Psoas muscle (tissue), 7 donors: ENCODE measurements at regions not wholly inside any gene's neighbourhood (a gene's known extent, or its start where the extent isn't known, plus 50 kb on each side); places are given as distances from the start of the nearest gene placed in this dataset.
"Not testable (repeated sequence)": the region's sequence is repeated elsewhere in the genome, so short reads cannot be mapped to it uniquely, and the experiment has no call there.

Experiments used
- ATAC-seq, 4 donors: fragments of 200-7000 bp; cut with Tn5 transposase; one replicate each; pipeline ENCODE4 v1.9.1; 2020; ENCODE audit warnings: moderate library complexity in 3 of 4, mild to moderate bottlenecking in 2 of 4
- DNase-seq, 2 donors: peaks; one replicate each; pipeline ENCODE4 v3.0.0-alpha.2; 2020
- H3K27ac ChIP-seq: fragments of 200-600 bp; one replicate; pipeline ENCODE4 v1.8.0; 2022
- H3K27me3 ChIP-seq, 3 donors: fragments of 200-600 bp in 1 of 3; one replicate each; pipeline versions ENCODE4 v1.6.1 to v1.8.0; 2013 to 2022; ENCODE audit warnings: low read length in 2 of 3, mild to moderate bottlenecking in 2 of 3, moderate library complexity in 1 of 3; ENCODE audit not compliant: insufficient read depth in 3 of 3
- H3K36me3 ChIP-seq, 2 donors: fragments of 200-600 bp in 1 of 2; one replicate each; pipeline versions ENCODE4 v1.6.1 to v1.8.0; 2013 to 2022; ENCODE audit warnings: low read depth in 1 of 2, mild to moderate bottlenecking in 1 of 2, moderate library complexity in 1 of 2; ENCODE audit not compliant: insufficient read depth in 1 of 2
- H3K4me1 ChIP-seq: fragments of 200-600 bp; one replicate; pipeline ENCODE4 v1.8.0; 2022
- H3K4me3 ChIP-seq: fragments of 200-600 bp; one replicate; pipeline ENCODE4 v1.8.0; 2022; ENCODE audit warnings: mild to moderate bottlenecking
- H3K9me3 ChIP-seq: fragments of 200-600 bp; one replicate; pipeline ENCODE4 v1.8.0; 2022
- CTCF ChIP-seq: fragments of 200-600 bp; IDR thresholded peaks from one replicate; pipeline ENCODE4 v1.8.0; 2022; ENCODE audit warnings: antibody characterized with exemption
- WGBS, 3 donors: extraction: QIAGEN DNeasy Blood & Tissue Kit; methylation state at CpG; one replicate each; pipeline versions ENCODE4 v1.1.6 to v1.1.7; 2013; 5-methylcytosine and 5-hydroxymethylcytosine counted together
- intact Hi-C, 2 donors: fragments of 100-400 bp; cut with DNase I; formaldehyde crosslinking; loops; one replicate each; pipeline versions ENCODE4 v1.11.0 to v1.14.2; 2022
- donor health status: healthy with polysubstance abuse.
- donor health status: DM: no; HTN: no; CAD: no; lungs with moderate emphysema.
- donor health status: Bipolar disorder and iron deficiency.
- donor health status: healthy.
- donor health status: DM: yes; HTN: yes; CAD: no.
- donor health status: DM: no; HTN: no; CAD: no.
- donor health status: DM: yes; HTN: yes; CAD: no.

DNA sequence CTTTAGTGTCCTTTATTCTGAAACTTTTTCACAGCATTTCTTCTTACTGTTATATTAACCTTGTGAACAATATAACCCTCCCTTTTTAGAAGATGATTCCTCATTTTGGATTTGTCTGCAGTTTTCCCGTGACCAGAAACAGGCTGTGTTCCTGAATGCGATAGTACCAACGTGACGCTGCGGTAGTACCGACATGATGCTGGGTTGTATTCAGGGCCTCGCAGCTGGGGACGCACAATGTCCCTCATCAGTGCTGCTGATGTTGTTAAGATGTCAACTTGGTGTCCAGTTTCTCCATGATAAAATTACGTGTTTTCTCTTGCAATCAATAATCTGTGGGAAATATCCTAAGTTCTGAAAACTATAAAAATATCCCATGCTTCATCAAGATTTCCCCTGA lies 761.4 kb upstream of the TPTE start:
- intact Hi-C loops: no loop called here
- Histone ChIP-seq H3K4me3 (no peak overlapping the region), H3K27me3 (no peaks in the 10 kb centered on the region), H3K9me3 (peaks cover 3% of the 10 kb centered on the region), H3K27ac (no peak overlapping the region), H3K4me1 (no peaks in the 10 kb centered on the region), H3K36me3 (no peaks in the 10 kb centered on the region)
- no peak for DNase-seq
- no peak for TF ChIP-seq CTCF
- WGBS, 3 donors: 69 to 80% (median 75%) methylated on average over 9 of the region's 9 CpGs
- ATAC-seq: no peak

- Histone ChIP-seq H3K9me3 (peaks cover 3% of the 10 kb centered on the region), H3K27me3 (no peaks in the 10 kb centered on the region), H3K36me3 (no peaks in the 10 kb centered on the region), H3K4me1 (no peaks in the 10 kb centered on the region), H3K4me3 (no peak overlapping the region), H3K27ac (no peak overlapping the region)
- DNase-seq (no peak), ATAC-seq (no peak)
- intact Hi-C loops: no loop called here
- 46 to 52% (median 47%) methylated on average over 5 of the region's 5 CpGs for whole genome bisulfite sequencing, 3 donors
- TF ChIP-seq CTCF: no peak
Observed at GRCh38 chr21:9760398-9761074, 760.8 kb upstream of the TPTE start.

DNA sequence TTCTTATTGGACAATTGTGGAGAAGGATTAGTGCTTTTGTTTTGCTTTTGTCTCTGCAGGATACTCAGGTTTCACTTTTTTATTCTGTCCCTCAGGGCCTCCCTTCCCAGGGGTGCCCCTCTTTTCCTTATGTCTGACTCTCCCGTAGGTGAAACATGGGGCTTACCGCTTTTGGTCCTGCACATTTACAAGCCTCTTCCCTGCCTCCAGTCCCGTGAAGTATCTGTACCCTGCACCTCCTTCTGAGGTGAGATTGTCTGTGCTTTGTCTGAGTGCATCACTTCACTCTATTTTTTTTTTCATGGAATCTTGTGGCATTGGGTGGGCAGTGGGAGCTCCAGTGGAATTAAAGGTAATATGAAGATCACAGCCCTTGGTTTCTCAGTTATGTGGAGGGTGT lies 758.1 kb upstream of the TPTE start:
- no peak overlapping the region for H3K27ac ChIP-seq
- intact Hi-C loops: no loop called here
- no peaks in the 10 kb centered on the region for H3K27me3 ChIP-seq
- H3K4me1 ChIP-seq: no peaks in the 10 kb centered on the region
- WGBS, 3 donors: 57 to 72% (median 63%) methylated on average over 3 of the region's 3 CpGs
- DNase-seq (no peak), ATAC-seq (peak in 1 of 4 donors; percentile 14)
- no peak overlapping the region for H3K4me3 ChIP-seq
- no peaks in the 10 kb centered on the region for H3K36me3 ChIP-seq
- H3K9me3 ChIP-seq: peaks cover 3% of the 10 kb centered on the region
- no peak for TF ChIP-seq CTCF

GRCh38 chr21:9763807-9764206 lies 757.6 kb upstream of the TPTE start:
- peaks cover 3% of the 10 kb centered on the region for H3K9me3 ChIP-seq
- DNase-seq (no peak), ATAC-seq (no peak)
- H3K4me3 ChIP-seq: no peak overlapping the region
- H3K36me3 ChIP-seq: no peaks in the 10 kb centered on the region
- intact Hi-C loops: no loop called here
- no peaks in the 10 kb centered on the region for H3K4me1 ChIP-seq
- no peak overlapping the region for H3K27ac ChIP-seq
- 52 to 60% (median 56%) methylated on average over 4 of the region's 4 CpGs for WGBS, 3 donors
- no peaks in the 10 kb centered on the region for H3K27me3 ChIP-seq
- TF ChIP-seq CTCF: no peak

GRCh38 chr21:9764294-9764693 lies 757.1 kb upstream of the TPTE start:
- H3K27ac ChIP-seq, H3K4me1 ChIP-seq, H3K27me3 ChIP-seq, H3K9me3 ChIP-seq, H3K4me3 ChIP-seq, H3K36me3 ChIP-seq, ATAC-seq, DNase-seq, intact Hi-C loops: not testable (repeated sequence)
- WGBS, 3 donors: 68 to 71% (median 68%) methylated on average over 6 of the region's 6 CpGs

GRCh38 chr21:9765538-9765937 lies 755.8 kb upstream of the TPTE start:
- H3K9me3 ChIP-seq, H3K36me3 ChIP-seq, H3K27me3 ChIP-seq, ATAC-seq, intact Hi-C loops, H3K27ac ChIP-seq, H3K4me1 ChIP-seq, DNase-seq, H3K4me3 ChIP-seq: not testable (repeated sequence)
- WGBS, 3 donors: 23 to 35% (median 25%) methylated on average over 1 of the region's 1 CpG

- H3K9me3 ChIP-seq, H3K36me3 ChIP-seq, intact Hi-C loops, H3K27me3 ChIP-seq, H3K4me1 ChIP-seq, H3K27ac ChIP-seq, H3K4me3 ChIP-seq, DNase-seq, ATAC-seq: not testable (repeated sequence)
- WGBS, 3 donors: 71 to 75% (median 74%) methylated on average over 19 of the region's 19 CpGs
Observed at GRCh38 chr21:9766890-9767591, 754.3 kb upstream of the TPTE start.
